Ovary (tissue), 7 donors: ENCODE measurements at regions not wholly inside any gene's neighbourhood (a gene's known extent, or its start where the extent isn't known, plus 50 kb on each side); places are given as distances from the start of the nearest gene placed in this dataset.

Experiments
- DNase-seq, 5 donors: peaks; one replicate each; pipeline ENCODE4 v3.0.0-alpha.2; 2019 to 2020
- H3K27ac ChIP-seq, 2 donors: fragments of 200-600 bp; one replicate each; pipeline versions ENCODE4 v1.5.1 to v1.8.0; 2019 to 2022
- H3K27me3 ChIP-seq: fragments of 200-600 bp; one replicate; pipeline ENCODE4 v1.8.0; 2022
- H3K36me3 ChIP-seq: fragments of 200-600 bp; sonication (generic); one replicate; pipeline ENCODE4 v1.5.1; 2019
- H3K4me1 ChIP-seq: one replicate; pipeline ENCODE4 v1.8.1; 2013; ENCODE audit warnings: mild to moderate bottlenecking, moderate library complexity; ENCODE audit not compliant: insufficient read depth
- H3K4me3 ChIP-seq: fragments of 200-600 bp; sonication (generic); one replicate; pipeline ENCODE4 v1.5.1; 2017
- H3K9me3 ChIP-seq, 2 donors: fragments of 200-600 bp in 1 of 2; sonication (generic) in 1 of 2; one replicate each; pipeline versions ENCODE4 v1.5.1 to v1.8.1; 2013 to 2019; ENCODE audit warnings: mild to moderate bottlenecking in 1 of 2, moderate library complexity in 1 of 2
- EP300 ChIP-seq: sonication (generic); formaldehyde crosslinking; IDR thresholded peaks from one replicate; pipeline ENCODE4 v1.6.1; 2017; ENCODE audit warnings: antibody characterized with exemption
- POLR2A ChIP-seq: fragments of 450-650 bp; IDR thresholded peaks from one replicate; pipeline ENCODE4 v1.6.1; 2017; ENCODE audit warnings: antibody characterized with exemption, mild to moderate bottlenecking, moderate library complexity
- WGBS, 3 donors: extraction: QIAGEN DNeasy Blood & Tissue Kit in 1 of 3; methylation state at CpG; one replicate each; pipeline versions ENCODE4 v1.1.5 to v1.1.7; 2013 to 2017; 5-methylcytosine and 5-hydroxymethylcytosine counted together
- intact Hi-C, 4 donors: fragments of 100-400 bp; cut with DNase I; formaldehyde crosslinking; loops; one replicate each; pipeline versions ENCODE4 v1.11.0 to v1.15.1; 2022 to 2023
- TF ChIP-seq, protein P1 (sequence below), 3 donors: fragments of 450-650 bp in 2 of 3; fragments of 200-600 bp in 1 of 3; IDR thresholded peaks; one replicate each; pipeline versions ENCODE4 v1.5.1 to v1.8.0; 2016 to 2022; ENCODE audit warnings: antibody characterized with exemption in 3 of 3, mild to moderate bottlenecking in 1 of 3
- donor health status: DM: no; HTN: no; CAD: no; lungs with moderate emphysema.
- donor health status: DM: no; HTN: no; CAD: no.
- donor health status: Bipolar disorder and iron deficiency.
- donor health status: DM: no; HTN: no; CAD: no.
- donor health status: DM: yes; HTN: yes; CAD: no.

DNA sequence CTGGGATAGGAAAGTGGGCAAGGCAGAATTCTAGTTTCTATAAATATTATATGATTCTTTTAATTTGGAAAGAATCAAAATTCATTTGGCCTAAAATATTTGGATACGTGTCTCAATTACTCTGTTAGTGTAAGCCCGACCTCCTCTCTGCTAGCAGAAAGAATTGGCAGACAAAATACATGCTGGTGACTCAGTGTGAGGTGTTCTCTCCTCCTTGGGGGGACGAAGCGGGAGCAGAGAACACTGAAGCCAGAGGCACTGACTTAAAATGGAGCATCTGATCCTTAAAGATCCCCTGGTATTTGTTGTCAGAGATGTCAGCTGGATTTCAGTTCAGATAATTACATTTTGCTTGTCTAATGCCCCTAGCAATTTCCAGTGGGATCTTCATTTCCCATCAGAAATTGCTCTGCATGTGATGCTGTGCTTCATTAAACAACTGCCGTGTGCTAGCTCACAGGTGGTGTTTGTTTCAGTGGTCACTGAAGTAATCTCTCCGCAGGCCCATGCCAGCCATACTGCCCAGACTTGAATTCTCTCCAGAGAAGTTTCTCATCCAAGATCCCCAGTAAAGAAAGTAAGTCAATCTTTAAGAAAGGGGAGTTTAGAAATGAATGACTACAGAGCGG lies 188.7 kb upstream of the TLL1 start:
- H3K36me3 ChIP-seq, result no peaks in the 10 kb centered on the region
- TF ChIP-seq EP300 (no peak), POLR2A (no peak)
- TF ChIP-seq, protein P1, sequence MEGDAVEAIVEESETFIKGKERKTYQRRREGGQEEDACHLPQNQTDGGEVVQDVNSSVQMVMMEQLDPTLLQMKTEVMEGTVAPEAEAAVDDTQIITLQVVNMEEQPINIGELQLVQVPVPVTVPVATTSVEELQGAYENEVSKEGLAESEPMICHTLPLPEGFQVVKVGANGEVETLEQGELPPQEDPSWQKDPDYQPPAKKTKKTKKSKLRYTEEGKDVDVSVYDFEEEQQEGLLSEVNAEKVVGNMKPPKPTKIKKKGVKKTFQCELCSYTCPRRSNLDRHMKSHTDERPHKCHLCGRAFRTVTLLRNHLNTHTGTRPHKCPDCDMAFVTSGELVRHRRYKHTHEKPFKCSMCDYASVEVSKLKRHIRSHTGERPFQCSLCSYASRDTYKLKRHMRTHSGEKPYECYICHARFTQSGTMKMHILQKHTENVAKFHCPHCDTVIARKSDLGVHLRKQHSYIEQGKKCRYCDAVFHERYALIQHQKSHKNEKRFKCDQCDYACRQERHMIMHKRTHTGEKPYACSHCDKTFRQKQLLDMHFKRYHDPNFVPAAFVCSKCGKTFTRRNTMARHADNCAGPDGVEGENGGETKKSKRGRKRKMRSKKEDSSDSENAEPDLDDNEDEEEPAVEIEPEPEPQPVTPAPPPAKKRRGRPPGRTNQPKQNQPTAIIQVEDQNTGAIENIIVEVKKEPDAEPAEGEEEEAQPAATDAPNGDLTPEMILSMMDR (IDR thresholded peaks at IDR 0.05), result no peak
- H3K9me3 ChIP-seq, result no peaks in the 10 kb centered on the region
- intact Hi-C loops, result no loop called here
- no peak overlapping the region for H3K4me3 ChIP-seq
- DNase-seq, result no peak
- 63 to 75% (median 64%) methylated on average over 7 of the region's 7 CpGs for whole genome bisulfite sequencing, 3 donors
- no peaks in the 10 kb centered on the region for H3K27me3 ChIP-seq
- H3K4me1 ChIP-seq, result no peaks in the 10 kb centered on the region
- no peak overlapping the region for H3K27ac ChIP-seq

DNA sequence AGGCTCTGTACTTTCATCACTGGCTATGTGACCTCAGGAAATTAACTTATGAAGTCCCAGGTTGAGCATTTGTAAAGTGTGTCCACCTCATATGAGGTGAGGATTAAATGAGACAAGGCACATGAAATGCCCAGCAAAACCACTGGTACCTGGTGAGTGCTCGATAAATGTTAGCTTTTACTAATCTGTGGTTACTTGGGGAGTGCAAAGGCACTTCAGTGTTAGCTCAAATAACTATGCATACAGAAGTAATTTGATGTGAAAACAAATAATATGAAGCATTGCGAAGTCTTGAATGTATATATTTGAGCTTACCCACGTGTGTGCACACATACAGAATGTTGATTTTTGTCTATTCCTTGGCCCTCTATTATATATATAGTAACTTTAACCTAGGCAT lies 186.3 kb upstream of the TLL1 start:
- Histone ChIP-seq H3K4me3 (no peak overlapping the region), H3K27me3 (no peaks in the 10 kb centered on the region), H3K9me3 (no peaks in the 10 kb centered on the region), H3K36me3 (no peaks in the 10 kb centered on the region), H3K4me1 (no peaks in the 10 kb centered on the region), H3K27ac (no peak overlapping the region)
- DNase-seq, result no peak
- WGBS, 3 donors, result 89 to 97% (median 93%) methylated on average over 3 of the region's 3 CpGs
- intact Hi-C loops, result no loop called here
- no peak for TF ChIP-seq POLR2A
- no peak for TF ChIP-seq EP300
- TF ChIP-seq, protein P1 (IDR thresholded peaks at IDR 0.05), result no peak

DNA sequence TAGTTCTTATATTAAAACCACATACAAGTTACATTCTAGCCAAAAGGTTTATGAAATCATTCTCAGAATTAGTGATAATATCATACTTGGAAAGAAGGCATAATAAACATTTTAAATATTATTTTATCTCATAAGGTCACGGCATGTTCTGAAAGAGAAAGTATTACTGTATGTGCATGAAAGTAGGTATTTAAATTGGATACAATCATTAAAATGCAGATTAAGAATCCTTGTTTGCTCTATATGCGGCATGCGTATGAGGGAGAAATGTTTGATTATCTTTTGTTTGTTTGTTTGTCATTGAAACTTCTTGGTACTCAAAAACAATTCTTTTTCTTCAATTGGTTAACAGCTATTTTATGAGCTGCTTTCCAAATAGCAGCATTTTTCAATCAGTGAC lies 183.9 kb upstream of the TLL1 start:
- Histone ChIP-seq H3K4me1 (no peaks in the 10 kb centered on the region), H3K27ac (no peak overlapping the region), H3K9me3 (no peaks in the 10 kb centered on the region), H3K36me3 (no peaks in the 10 kb centered on the region), H3K4me3 (no peak overlapping the region), H3K27me3 (no peaks in the 10 kb centered on the region)
- WGBS, 3 donors, result 64 to 74% (median 68%) methylated on average over 3 of the region's 3 CpGs
- TF ChIP-seq, protein P1 (IDR thresholded peaks at IDR 0.05), result no peak
- intact Hi-C loops, result no loop called here
- no peak for DNase-seq

DNA sequence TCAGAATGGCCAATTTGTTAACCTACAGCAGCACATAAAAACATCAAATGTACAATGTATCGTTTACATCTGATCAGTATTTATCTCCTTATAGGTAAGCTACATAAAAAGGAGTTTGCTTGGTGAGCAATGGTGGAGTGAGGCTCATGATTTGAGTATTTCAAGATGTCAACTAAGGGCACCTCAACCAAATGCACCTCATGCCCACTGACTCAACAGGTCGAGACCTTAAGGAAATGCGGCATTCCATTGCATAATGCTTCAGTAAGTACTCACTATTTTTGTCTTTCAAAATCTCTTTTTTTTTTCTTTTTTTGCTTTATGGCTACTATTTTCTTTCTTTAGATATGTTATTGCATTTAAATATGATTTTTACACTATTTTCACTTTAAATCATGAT lies 181.0 kb upstream of the TLL1 start:
- Histone ChIP-seq H3K27ac (no peak overlapping the region), H3K9me3 (no peaks in the 10 kb centered on the region), H3K4me1 (no peaks in the 10 kb centered on the region), H3K27me3 (no peaks in the 10 kb centered on the region), H3K36me3 (no peaks in the 10 kb centered on the region), H3K4me3 (no peak overlapping the region)
- intact Hi-C loops, result no loop called here
- DNase-seq, result no peak
- WGBS, 3 donors, result 92 to 96% (median 96%) methylated on average over 3 of the region's 3 CpGs
- TF ChIP-seq POLR2A (no peak), EP300 (no peak)
- TF ChIP-seq, protein P1 (IDR thresholded peaks at IDR 0.05), result no peak
